ENCODE measurements at regions not wholly inside any gene's neighbourhood (a gene's known extent, or its start where the extent isn't known, plus 50 kb on each side); places are given as distances from the start of the nearest gene placed in this dataset.

DNA sequence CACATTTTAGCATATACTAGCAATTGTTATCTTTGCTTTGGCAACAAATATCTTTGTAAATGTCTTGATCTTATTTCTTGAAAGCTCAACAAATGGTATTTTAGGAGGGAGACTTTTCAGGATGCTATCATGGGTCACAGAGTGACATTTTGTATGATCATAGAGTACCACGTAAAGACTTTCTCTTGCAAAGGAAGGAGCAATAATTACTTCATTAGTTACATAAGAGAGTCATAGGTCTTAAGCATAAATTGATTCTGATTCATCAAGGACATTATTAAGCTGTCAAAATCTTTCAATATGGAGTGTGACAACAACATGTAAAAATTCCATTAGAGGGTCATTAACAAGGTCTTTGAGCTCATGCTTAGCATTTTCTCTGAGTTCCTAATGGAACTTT is 339.6 kb downstream of the NUP35 start:
- H2AFZ ChIP-seq (ENCODE audit: low read length), result no peak overlapping the region
- no peak overlapping the region for H3K4me2 ChIP-seq (ENCODE audit: low read length)
- intact Hi-C loops (cut with micrococcal nuclease), result no loop called here
- H3K27ac ChIP-seq (ENCODE audit: low read length), result no peak overlapping the region
- no peaks in the 10 kb centered on the region for H3K27me3 ChIP-seq (ENCODE audit: low read length)
- TF ChIP-seq EZH2phosphoT487 (IDR thresholded peaks at IDR 0.05; ENCODE audit: borderline replicate concordance, low read length) (no peak), EZH2 (IDR thresholded peaks at IDR 0.05; ENCODE audit: low read length, unreplicated experiment) (no peak)
- TF ChIP-seq, protein P1, sequence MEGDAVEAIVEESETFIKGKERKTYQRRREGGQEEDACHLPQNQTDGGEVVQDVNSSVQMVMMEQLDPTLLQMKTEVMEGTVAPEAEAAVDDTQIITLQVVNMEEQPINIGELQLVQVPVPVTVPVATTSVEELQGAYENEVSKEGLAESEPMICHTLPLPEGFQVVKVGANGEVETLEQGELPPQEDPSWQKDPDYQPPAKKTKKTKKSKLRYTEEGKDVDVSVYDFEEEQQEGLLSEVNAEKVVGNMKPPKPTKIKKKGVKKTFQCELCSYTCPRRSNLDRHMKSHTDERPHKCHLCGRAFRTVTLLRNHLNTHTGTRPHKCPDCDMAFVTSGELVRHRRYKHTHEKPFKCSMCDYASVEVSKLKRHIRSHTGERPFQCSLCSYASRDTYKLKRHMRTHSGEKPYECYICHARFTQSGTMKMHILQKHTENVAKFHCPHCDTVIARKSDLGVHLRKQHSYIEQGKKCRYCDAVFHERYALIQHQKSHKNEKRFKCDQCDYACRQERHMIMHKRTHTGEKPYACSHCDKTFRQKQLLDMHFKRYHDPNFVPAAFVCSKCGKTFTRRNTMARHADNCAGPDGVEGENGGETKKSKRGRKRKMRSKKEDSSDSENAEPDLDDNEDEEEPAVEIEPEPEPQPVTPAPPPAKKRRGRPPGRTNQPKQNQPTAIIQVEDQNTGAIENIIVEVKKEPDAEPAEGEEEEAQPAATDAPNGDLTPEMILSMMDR (conservative IDR thresholded peaks at IDR 0.05; ENCODE audit: low read depth, low read length), result no peak
- ChIA-PET POLR2A (ENCODE audit: unreplicated experiment) (no interaction called here), CTCF (no interaction called here)
- H4K20me1 ChIP-seq (ENCODE audit: low read length), result no peaks in the 10 kb centered on the region
- H3K4me1 ChIP-seq (ENCODE audit: insufficient read depth, low read length), result no peaks in the 10 kb centered on the region
- no peak for ATAC-seq
- H3K4me3 ChIP-seq (ENCODE audit: low read length), result no peak overlapping the region
- H3K9ac ChIP-seq (ENCODE audit: low read length), result no peak overlapping the region
- no peak for DNase-seq
- H3K9me3 ChIP-seq (ENCODE audit: low read length), result no peaks in the 10 kb centered on the region
- H3F3A ChIP-seq (ENCODE audit: low read length, unreplicated experiment), result no peaks in the 10 kb centered on the region
- H3K9me2 ChIP-seq (replicated peaks; ENCODE audit: low read length), result no peaks in the 10 kb centered on the region
- H3K79me2 ChIP-seq (ENCODE audit: low read length), result no peaks in the 10 kb centered on the region
- no TSS peak for BruUV-seq (replicated peaks)
- no peaks in the 10 kb centered on the region for H3K36me3 ChIP-seq (ENCODE audit: low read depth, low read length)

DNA sequence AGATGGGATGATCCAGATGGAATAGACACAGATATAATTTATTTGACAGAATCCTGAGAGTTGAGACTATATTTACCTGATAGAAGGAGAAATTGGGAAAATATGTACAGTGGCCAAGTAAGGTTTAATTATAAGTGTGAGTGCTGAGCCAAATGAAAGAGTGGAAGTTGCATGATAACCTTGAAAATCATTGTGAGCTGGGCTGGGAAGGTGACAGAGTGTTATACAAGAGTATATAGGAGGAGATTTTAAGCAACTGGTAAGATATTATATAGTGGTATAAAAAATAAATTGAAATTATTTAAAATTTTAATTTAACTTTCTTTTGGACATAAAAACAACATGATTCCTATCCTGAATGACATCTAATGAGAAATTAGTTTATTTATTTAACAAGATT is 340.8 kb downstream of the NUP35 start:
- intact Hi-C loops (cut with micrococcal nuclease), result no loop called here
- CTCF ChIA-PET, result no interaction called here
- Histone ChIP-seq H3K36me3 (ENCODE audit: low read depth, low read length) (no peaks in the 10 kb centered on the region), H3K4me1 (ENCODE audit: insufficient read depth, low read length) (no peaks in the 10 kb centered on the region), H3K27me3 (ENCODE audit: low read length) (no peaks in the 10 kb centered on the region), H3K79me2 (ENCODE audit: low read length) (no peaks in the 10 kb centered on the region), H3K9me3 (ENCODE audit: low read length) (no peaks in the 10 kb centered on the region), H2AFZ (ENCODE audit: low read length) (no peak overlapping the region), H3K4me3 (ENCODE audit: low read length) (no peak overlapping the region), H3K27ac (ENCODE audit: low read length) (no peak overlapping the region), H3K9ac (ENCODE audit: low read length) (no peak overlapping the region), H4K20me1 (ENCODE audit: low read length) (no peaks in the 10 kb centered on the region), H3F3A (ENCODE audit: low read length, unreplicated experiment) (no peaks in the 10 kb centered on the region), H3K9me2 (replicated peaks; ENCODE audit: low read length) (no peaks in the 10 kb centered on the region), H3K4me2 (ENCODE audit: low read length) (no peak overlapping the region)
- no TSS peak for BruUV-seq (replicated peaks)
- POLR2A ChIA-PET (ENCODE audit: unreplicated experiment), result no interaction called here
- DNase-seq (no peak), ATAC-seq (no peak)
- TF ChIP-seq EZH2phosphoT487 (IDR thresholded peaks at IDR 0.05; ENCODE audit: borderline replicate concordance, low read length) (no peak), EZH2 (IDR thresholded peaks at IDR 0.05; ENCODE audit: low read length, unreplicated experiment) (no peak)
- TF ChIP-seq, protein P1 (conservative IDR thresholded peaks at IDR 0.05; ENCODE audit: low read depth, low read length), result no peak

DNA sequence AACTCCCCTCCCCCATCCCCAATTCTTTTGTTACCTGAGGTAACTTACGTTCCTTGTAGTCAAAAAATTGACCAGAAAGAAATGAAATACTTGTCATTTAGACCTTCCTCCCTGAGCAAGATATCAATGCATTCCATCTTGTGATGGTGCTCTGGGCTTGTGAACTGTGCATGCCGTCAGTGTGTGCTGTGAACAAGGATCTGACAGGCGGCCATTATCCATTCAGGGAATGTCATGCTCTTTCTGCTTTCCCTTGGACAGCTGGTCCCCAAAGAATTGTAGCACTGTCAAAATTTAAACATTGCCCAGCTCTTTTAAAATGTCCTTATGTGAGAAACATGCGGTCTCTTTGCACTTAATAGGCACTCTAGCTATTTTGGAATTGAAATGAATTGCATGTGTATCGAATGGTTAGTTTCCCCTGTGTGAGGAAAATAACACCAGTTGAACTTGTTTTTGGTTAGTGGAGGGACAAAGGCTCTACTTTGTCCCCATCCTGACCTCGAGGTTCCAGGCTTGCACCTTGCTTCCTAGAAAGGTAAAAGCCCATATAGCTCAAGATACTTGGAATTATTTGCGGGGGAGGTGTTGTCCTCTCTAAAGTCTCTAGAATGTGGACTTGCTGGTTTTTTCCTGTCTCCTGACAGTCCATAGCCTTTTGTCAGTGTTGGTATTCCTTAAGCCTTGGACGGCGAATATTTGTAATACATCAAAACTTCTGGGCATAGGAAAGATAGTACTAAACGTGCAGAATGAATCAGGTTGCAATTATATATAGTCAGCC is 350.9 kb downstream of the NUP35 start:
- Histone ChIP-seq H4K20me1 (ENCODE audit: low read length) (no peaks in the 10 kb centered on the region), H3K9ac (ENCODE audit: low read length) (no peak overlapping the region), H2AFZ (ENCODE audit: low read length) (no peak overlapping the region), H3K4me2 (ENCODE audit: low read length) (no peak overlapping the region), H3K9me3 (ENCODE audit: low read length) (no peaks in the 10 kb centered on the region), H3K27ac (ENCODE audit: low read length) (no peak overlapping the region), H3K27me3 (ENCODE audit: low read length) (no peaks in the 10 kb centered on the region), H3K79me2 (ENCODE audit: low read length) (no peaks in the 10 kb centered on the region), H3F3A (ENCODE audit: low read length, unreplicated experiment) (no peaks in the 10 kb centered on the region), H3K36me3 (ENCODE audit: low read depth, low read length) (no peaks in the 10 kb centered on the region), H3K4me1 (ENCODE audit: insufficient read depth, low read length) (no peaks in the 10 kb centered on the region), H3K9me2 (replicated peaks; ENCODE audit: low read length) (no peaks in the 10 kb centered on the region), H3K4me3 (ENCODE audit: low read length) (no peak overlapping the region)
- TF ChIP-seq, protein P1 (conservative IDR thresholded peaks at IDR 0.05; ENCODE audit: low read depth, low read length), result no peak
- TF ChIP-seq EZH2phosphoT487 (IDR thresholded peaks at IDR 0.05; ENCODE audit: borderline replicate concordance, low read length), result no peak
- TF ChIP-seq EZH2 (IDR thresholded peaks at IDR 0.05; ENCODE audit: low read length, unreplicated experiment), result no peak
- ChIA-PET CTCF (no interaction called here), POLR2A (ENCODE audit: unreplicated experiment) (no interaction called here)
- DNase-seq (no peak), ATAC-seq (no peak)
- intact Hi-C loops (cut with micrococcal nuclease), result no loop called here
- BruUV-seq (replicated peaks), result no TSS peak
